Right lobe of liver (tissue), 4 donors: ENCODE measurements at regions not wholly inside any gene's neighbourhood (a gene's known extent, or its start where the extent isn't known, plus 50 kb on each side); places are given as distances from the start of the nearest gene placed in this dataset.

ENCODE experiments used
- CTCF ChIP-seq, 4 donors: fragments of 200-600 bp in 3 of 4; fragments of 450-650 bp in 1 of 4; IDR thresholded peaks; one replicate each; pipeline versions ENCODE4 v1.5.1 to v1.8.0; 2016 to 2022; ENCODE audit warnings: antibody characterized with exemption in 4 of 4, mild to moderate bottlenecking in 2 of 4
- POLR2A ChIP-seq: fragments of 450-650 bp; IDR thresholded peaks from one replicate; pipeline ENCODE4 v1.6.1; 2017; ENCODE audit warnings: antibody characterized with exemption, mild to moderate bottlenecking
- donor health status: DM: no; HTN: no; CAD: no.
- donor health status: DM: no; HTN: no; CAD: no.
- donor health status: DM: no; HTN: yes; CAD: no.

- TF ChIP-seq CTCF (IDR thresholded peaks at IDR 0.05), result no peak
- no peak for TF ChIP-seq POLR2A
Observed at GRCh38 chr1:60151311-60151710, 77.7 kb upstream of the C1orf87 start.
